ENCODE measurements at regions not wholly inside any gene's neighbourhood (a gene's known extent, or its start where the extent isn't known, plus 50 kb on each side); places are given as distances from the start of the nearest gene placed in this dataset.

GRCh38 chr1:208475449-208475848, 231.3 kb upstream of the PLXNA2 start:
- no peak overlapping the region for H3K4me3 ChIP-seq (ENCODE audit: low read length)
- no peaks in the 10 kb centered on the region for H3K9me2 ChIP-seq (ENCODE audit: insufficient read depth, low read length)
- H3K27ac ChIP-seq (ENCODE audit: low read length): peak overlapping the region; percentile 28
- no peaks in the 10 kb centered on the region for H3K36me3 ChIP-seq (ENCODE audit: insufficient read depth, low read length)
- H3K79me2 ChIP-seq (replicated peaks; ENCODE audit: insufficient read depth, low read length): no peaks in the 10 kb centered on the region
- TF ChIP-seq MXI1 (conservative IDR thresholded peaks at IDR 0.05; ENCODE audit: poor library complexity, severe bottlenecking): no peak
- no peak for TF ChIP-seq SMC3 (conservative IDR thresholded peaks at IDR 0.05; ENCODE audit: poor library complexity)
- TF ChIP-seq CTCF (IDR thresholded peaks at IDR 0.05; ENCODE audit: poor library complexity, severe bottlenecking): no peak
- TF ChIP-seq EZH2 (IDR thresholded peaks at IDR 0.05; ENCODE audit: borderline replicate concordance, insufficient read depth, low read length, poor library complexity, severe bottlenecking): no peak
- TF ChIP-seq POLR2AphosphoS5 (IDR thresholded peaks at IDR 0.05): no peak
- no peak for TF ChIP-seq RAD21 (conservative IDR thresholded peaks at IDR 0.05)
- TF ChIP-seq EP300 (conservative IDR thresholded peaks at IDR 0.05; ENCODE audit: poor library complexity, severe bottlenecking): no peak
- TF ChIP-seq TAF1 (IDR thresholded peaks at IDR 0.05; ENCODE audit: low read depth): no peak
- TF ChIP-seq REST (IDR thresholded peaks at IDR 0.05; ENCODE audit: borderline replicate concordance): no peak
- H3K4me2 ChIP-seq (ENCODE audit: low read length): no peak overlapping the region
- H4K20me1 ChIP-seq (ENCODE audit: insufficient read depth): no peaks in the 10 kb centered on the region
- no peaks in the 10 kb centered on the region for H3K27me3 ChIP-seq (ENCODE audit: insufficient read depth, low read depth, low read length)
- no peaks in the 10 kb centered on the region for H3F3A ChIP-seq (ENCODE audit: insufficient read depth, low read length, poor library complexity, severe bottlenecking)
- H3K9me3 ChIP-seq (ENCODE audit: low read length): no peaks in the 10 kb centered on the region
- no peak overlapping the region for H3K9ac ChIP-seq (ENCODE audit: low read length)
- H2AFZ ChIP-seq (ENCODE audit: low read depth, low read length): no peak overlapping the region

GRCh38 chr1:208475951-208476845, 232.0 kb upstream of the PLXNA2 start:
- H2AFZ ChIP-seq (ENCODE audit: low read depth, low read length): no peak overlapping the region
- H3K9me2 ChIP-seq (ENCODE audit: insufficient read depth, low read length): no peaks in the 10 kb centered on the region
- H3F3A ChIP-seq (ENCODE audit: insufficient read depth, low read length, poor library complexity, severe bottlenecking): no peaks in the 10 kb centered on the region
- H3K36me3 ChIP-seq (ENCODE audit: insufficient read depth, low read length): no peaks in the 10 kb centered on the region
- no peaks in the 10 kb centered on the region for H3K79me2 ChIP-seq (replicated peaks; ENCODE audit: insufficient read depth, low read length)
- no peaks in the 10 kb centered on the region for H3K27me3 ChIP-seq (ENCODE audit: insufficient read depth, low read depth, low read length)
- H4K20me1 ChIP-seq (ENCODE audit: insufficient read depth): no peaks in the 10 kb centered on the region
- TF ChIP-seq SMC3 (conservative IDR thresholded peaks at IDR 0.05; ENCODE audit: poor library complexity) (no peak), RAD21 (conservative IDR thresholded peaks at IDR 0.05) (no peak), CTCF (IDR thresholded peaks at IDR 0.05; ENCODE audit: poor library complexity, severe bottlenecking) (no peak), TAF1 (IDR thresholded peaks at IDR 0.05; ENCODE audit: low read depth) (no peak), EZH2 (IDR thresholded peaks at IDR 0.05; ENCODE audit: borderline replicate concordance, insufficient read depth, low read length, poor library complexity, severe bottlenecking) (no peak), POLR2AphosphoS5 (IDR thresholded peaks at IDR 0.05) (no peak), REST (IDR thresholded peaks at IDR 0.05; ENCODE audit: borderline replicate concordance) (no peak), MXI1 (conservative IDR thresholded peaks at IDR 0.05; ENCODE audit: poor library complexity, severe bottlenecking) (no peak), EP300 (conservative IDR thresholded peaks at IDR 0.05; ENCODE audit: poor library complexity, severe bottlenecking) (no peak)
- peak overlapping the region; percentile 28 for H3K27ac ChIP-seq (ENCODE audit: low read length)
- no peak overlapping the region for H3K9ac ChIP-seq (ENCODE audit: low read length)
- no peak overlapping the region for H3K4me2 ChIP-seq (ENCODE audit: low read length)
- H3K9me3 ChIP-seq (ENCODE audit: low read length): no peaks in the 10 kb centered on the region
- no peak overlapping the region for H3K4me3 ChIP-seq (ENCODE audit: low read length)
